OCI-M1 (cell line): ENCODE measurements at regions not wholly inside any gene's neighbourhood (a gene's known extent, or its start where the extent isn't known, plus 50 kb on each side); places are given as distances from the start of the nearest gene placed in this dataset.

Source experiments
- DNase-seq: peaks from one replicate; lab custom pipeline; 2025; lab: John Stamatoyannopoulos, UW

- DNase-seq: no peak
These were observed 201.2 kb downstream of the SEC23A start for GRCh38 chr14:38901791-38902190.

- no peak for DNase-seq
These were observed 202.1 kb downstream of the SEC23A start for GRCh38 chr14:38900887-38901286.

- peak; percentile 6 for DNase-seq
These were observed 215.3 kb downstream of the SEC23A start for GRCh38 chr14:38887696-38888095.

- no peak for DNase-seq
These were observed 218.9 kb downstream of the SEC23A start for GRCh38 chr14:38884109-38884508.

- DNase-seq: no peak
These were observed 219.9 kb downstream of the SEC23A start for GRCh38 chr14:38883127-38883526.

GRCh38 chr14:38882533-38882932, 220.5 kb downstream of the SEC23A start:
- no peak for DNase-seq

- DNase-seq: peak; percentile 30
These were observed 222.2 kb downstream of the SEC23A start for GRCh38 chr14:38880643-38881524.

GRCh38 chr14:38877744-38878388, 225.2 kb downstream of the SEC23A start:
- DNase-seq: no peak

- no peak for DNase-seq
These were observed 228.3 kb downstream of the SEC23A start for GRCh38 chr14:38874721-38875120.

GRCh38 chr14:38873941-38874612, 229.0 kb downstream of the SEC23A start:
- DNase-seq: peak; percentile 15

- DNase-seq: no peak
These were observed 232.7 kb downstream of the SEC23A start for GRCh38 chr14:38870296-38870836.

- DNase-seq: no peak
These were observed 234.4 kb downstream of the SEC23A start for GRCh38 chr14:38868399-38869290.

GRCh38 chr14:38867561-38868150, 235.4 kb downstream of the SEC23A start:
- peak; percentile 79 for DNase-seq

GRCh38 chr14:38866461-38866860, 236.6 kb downstream of the SEC23A start:
- no peak for DNase-seq

GRCh38 chr14:38862366-38862765, 240.7 kb downstream of the SEC23A start:
- no peak for DNase-seq

- DNase-seq: no peak
These were observed 242.5 kb downstream of the SEC23A start for GRCh38 chr14:38860530-38860929.

GRCh38 chr14:38856798-38857197, 246.2 kb downstream of the SEC23A start:
- no peak for DNase-seq

GRCh38 chr14:38855513-38855912, 247.5 kb downstream of the SEC23A start:
- DNase-seq: no peak

- no peak for DNase-seq
These were observed 251.9 kb downstream of the SEC23A start for GRCh38 chr14:38851111-38851510.

- DNase-seq: no peak
These were observed 252.4 kb downstream of the SEC23A start for GRCh38 chr14:38850664-38851063.
